ENCODE measurements at regions not wholly inside any gene's neighbourhood (a gene's known extent, or its start where the extent isn't known, plus 50 kb on each side); places are given as distances from the start of the nearest gene placed in this dataset.
"Not testable (repeated sequence)": the region's sequence is repeated elsewhere in the genome, so short reads cannot be mapped to it uniquely, and the experiment has no call there.

- not testable (repeated sequence) for DNase-seq
These were observed 52.6 kb upstream of the KIF26B start for GRCh38 chr1:245102149-245102548.

- DNase-seq: no peak
These were observed 55.4 kb upstream of the KIF26B start for GRCh38 chr1:245099401-245099800.

GRCh38 chr1:245098924-245099323 is 55.9 kb upstream of the KIF26B start:
- DNase-seq: no peak

GRCh38 chr1:245096311-245097066 is 58.3 kb upstream of the KIF26B start:
- no peak for DNase-seq

GRCh38 chr1:245095903-245096302 is 58.9 kb upstream of the KIF26B start:
- DNase-seq: no peak

GRCh38 chr1:245094954-245095353 is 59.8 kb upstream of the KIF26B start:
- no peak for DNase-seq

- no peak for DNase-seq
These were observed 60.7 kb upstream of the KIF26B start for GRCh38 chr1:245094092-245094491.

- no peak for DNase-seq
These were observed 62.2 kb upstream of the KIF26B start for GRCh38 chr1:245092638-245092976.

- peak; percentile 97 for DNase-seq
These were observed 62.8 kb upstream of the KIF26B start for GRCh38 chr1:245091818-245092637.

- DNase-seq: peak; percentile 14
These were observed 63.6 kb upstream of the KIF26B start for GRCh38 chr1:245091171-245091621.

- DNase-seq: no peak
These were observed 64.2 kb upstream of the KIF26B start for GRCh38 chr1:245090491-245091090.

- DNase-seq: no peak
These were observed 67.1 kb upstream of the KIF26B start for GRCh38 chr1:245087723-245088122.

- DNase-seq: peak; percentile 78
These were observed 68.3 kb upstream of the KIF26B start for GRCh38 chr1:245086389-245086969.

- DNase-seq: peak; percentile 96
These were observed 69.2 kb upstream of the KIF26B start for GRCh38 chr1:245085508-245086095.

- peak; percentile 15 for DNase-seq
These were observed 70.2 kb upstream of the KIF26B start for GRCh38 chr1:245084551-245084950.

GRCh38 chr1:245079021-245079609 is 75.7 kb upstream of the KIF26B start:
- peak; percentile 57 for DNase-seq

- DNase-seq: no peak
These were observed 79.9 kb upstream of the KIF26B start for GRCh38 chr1:245074898-245075297.

- peak; percentile 34 for DNase-seq
These were observed 80.5 kb upstream of the KIF26B start for GRCh38 chr1:245074232-245074747.

- no peak for DNase-seq
These were observed 83.8 kb upstream of the KIF26B start for GRCh38 chr1:245070836-245071615.

GRCh38 chr1:245067257-245067656 is 87.5 kb upstream of the KIF26B start:
- peak; percentile 48 for DNase-seq

GRCh38 chr1:245062741-245063305 is 92.0 kb upstream of the KIF26B start:
- DNase-seq: no peak
